ENCODE measurements at regions not wholly inside any gene's neighbourhood (a gene's known extent, or its start where the extent isn't known, plus 50 kb on each side); places are given as distances from the start of the nearest gene placed in this dataset.

DNA sequence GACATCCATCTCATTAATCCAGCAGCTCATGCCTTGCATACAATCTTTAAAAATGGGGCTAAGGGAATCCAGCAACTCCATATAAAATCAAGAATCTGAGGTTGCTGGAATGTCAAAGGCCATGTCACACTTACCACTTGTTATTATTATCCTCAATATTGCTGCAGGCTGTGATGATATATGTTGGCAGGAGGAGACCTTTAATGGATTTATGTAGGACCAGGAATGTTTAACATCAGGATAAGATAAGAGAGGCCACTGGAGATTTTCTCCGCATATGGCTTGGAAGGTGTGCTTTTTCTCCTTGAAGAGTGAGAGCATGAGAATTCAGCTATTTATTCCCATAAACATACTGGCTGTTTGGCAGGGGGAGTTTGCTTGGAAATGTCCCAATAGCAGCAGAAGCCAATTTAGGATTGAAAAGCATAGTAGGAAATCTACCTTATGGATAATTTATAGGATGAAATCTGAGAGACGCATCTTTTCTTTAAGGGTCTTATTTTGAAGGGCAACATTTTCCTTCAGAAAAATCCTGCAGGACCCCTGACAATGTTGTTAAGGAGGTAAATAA, 481.4 kb downstream of the AGTPBP1 start:
- Histone ChIP-seq H3K9me3 (no peaks in the 10 kb centered on the region), H3K4me3 (no peak overlapping the region), H3K27me3 (no peaks in the 10 kb centered on the region), H3K4me1 (peaks cover 0 to 3% (median 0%) of the 10 kb centered on the region in 4 donors), H3K36me3 (no peaks in the 10 kb centered on the region), H3K27ac (no peak overlapping the region)
- intact Hi-C loops (cut with DNase I; ENCODE audit: low total_unique reads), result loop anchor here (10.0 kb wide), 1 partner anchor 606 kb away; no protein-coding TSS in a partner anchor
- TF ChIP-seq, protein P1, sequence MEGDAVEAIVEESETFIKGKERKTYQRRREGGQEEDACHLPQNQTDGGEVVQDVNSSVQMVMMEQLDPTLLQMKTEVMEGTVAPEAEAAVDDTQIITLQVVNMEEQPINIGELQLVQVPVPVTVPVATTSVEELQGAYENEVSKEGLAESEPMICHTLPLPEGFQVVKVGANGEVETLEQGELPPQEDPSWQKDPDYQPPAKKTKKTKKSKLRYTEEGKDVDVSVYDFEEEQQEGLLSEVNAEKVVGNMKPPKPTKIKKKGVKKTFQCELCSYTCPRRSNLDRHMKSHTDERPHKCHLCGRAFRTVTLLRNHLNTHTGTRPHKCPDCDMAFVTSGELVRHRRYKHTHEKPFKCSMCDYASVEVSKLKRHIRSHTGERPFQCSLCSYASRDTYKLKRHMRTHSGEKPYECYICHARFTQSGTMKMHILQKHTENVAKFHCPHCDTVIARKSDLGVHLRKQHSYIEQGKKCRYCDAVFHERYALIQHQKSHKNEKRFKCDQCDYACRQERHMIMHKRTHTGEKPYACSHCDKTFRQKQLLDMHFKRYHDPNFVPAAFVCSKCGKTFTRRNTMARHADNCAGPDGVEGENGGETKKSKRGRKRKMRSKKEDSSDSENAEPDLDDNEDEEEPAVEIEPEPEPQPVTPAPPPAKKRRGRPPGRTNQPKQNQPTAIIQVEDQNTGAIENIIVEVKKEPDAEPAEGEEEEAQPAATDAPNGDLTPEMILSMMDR (IDR thresholded peaks at IDR 0.05), result no peak
- no peak for DNase-seq

DNA sequence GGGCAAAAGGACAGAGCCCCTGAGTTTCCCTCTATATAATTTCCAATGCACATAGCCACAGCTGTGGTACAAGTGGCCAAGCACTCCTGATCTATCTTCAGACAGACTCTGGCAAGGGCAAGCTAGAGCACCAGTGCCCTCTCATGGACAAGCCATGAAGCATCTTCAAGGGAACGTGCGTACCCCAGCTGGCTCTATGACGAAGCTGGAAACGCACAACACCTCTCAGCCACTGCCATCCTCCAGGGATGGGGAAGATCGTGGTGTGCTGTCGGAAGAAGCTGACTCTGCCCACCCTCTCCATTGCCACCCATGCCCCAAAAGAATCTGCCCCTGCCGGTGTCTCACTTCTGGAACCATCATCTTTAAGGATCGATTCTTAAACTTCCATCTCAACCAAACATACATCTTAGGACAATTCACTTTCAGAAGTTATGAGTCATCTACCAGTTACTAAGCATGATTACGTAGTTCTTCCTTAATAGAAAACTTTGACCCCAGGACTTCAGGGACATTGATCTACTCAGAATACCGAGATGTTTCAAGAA, 482.9 kb downstream of the AGTPBP1 start:
- Histone ChIP-seq H3K27me3 (no peaks in the 10 kb centered on the region), H3K27ac (no peak overlapping the region), H3K9me3 (no peaks in the 10 kb centered on the region), H3K36me3 (no peaks in the 10 kb centered on the region), H3K4me1 (peaks cover 0 to 3% (median 0%) of the 10 kb centered on the region in 4 donors), H3K4me3 (no peak overlapping the region)
- TF ChIP-seq, protein P1 (IDR thresholded peaks at IDR 0.05), result peak; percentile 76 to 78
- intact Hi-C loops (cut with DNase I; ENCODE audit: low total_unique reads), result loop anchor here (5.0 to 10.0 kb wide), 2 partner anchors 307 to 864 kb away; no protein-coding TSS in a partner anchor
- DNase-seq, result peak; percentile 45 to 78

DNA sequence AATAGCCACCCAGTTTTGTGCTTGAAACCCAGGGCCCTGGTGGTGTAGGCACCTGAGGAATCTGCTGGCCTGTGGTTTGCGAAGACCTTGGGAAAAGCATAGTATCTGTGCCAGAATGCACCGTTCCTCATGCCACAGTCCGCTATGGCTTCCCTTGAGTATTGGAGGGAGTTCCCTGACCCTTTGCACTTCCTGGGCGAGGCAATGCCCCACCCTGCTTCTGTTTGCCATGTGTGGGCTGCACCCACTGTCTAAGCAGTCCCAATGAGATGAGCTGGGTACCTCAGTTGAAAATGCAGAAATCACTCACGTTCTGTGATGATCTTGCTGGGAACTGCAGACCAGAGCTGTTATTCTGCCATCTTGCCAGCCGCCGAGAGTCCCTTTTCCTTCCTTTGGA, 483.5 kb downstream of the AGTPBP1 start:
- Histone ChIP-seq H3K4me1 (peaks cover 0 to 3% (median 0%) of the 10 kb centered on the region in 4 donors), H3K27me3 (no peaks in the 10 kb centered on the region), H3K36me3 (no peaks in the 10 kb centered on the region), H3K9me3 (no peaks in the 10 kb centered on the region), H3K4me3 (no peak overlapping the region), H3K27ac (no peak overlapping the region)
- DNase-seq, result no peak
- TF ChIP-seq, protein P1 (IDR thresholded peaks at IDR 0.05), result no peak
- intact Hi-C loops (cut with DNase I; ENCODE audit: low total_unique reads), result loop anchor here (5.0 to 10.0 kb wide), 2 partner anchors 306 to 863 kb away; no protein-coding TSS in a partner anchor

DNA sequence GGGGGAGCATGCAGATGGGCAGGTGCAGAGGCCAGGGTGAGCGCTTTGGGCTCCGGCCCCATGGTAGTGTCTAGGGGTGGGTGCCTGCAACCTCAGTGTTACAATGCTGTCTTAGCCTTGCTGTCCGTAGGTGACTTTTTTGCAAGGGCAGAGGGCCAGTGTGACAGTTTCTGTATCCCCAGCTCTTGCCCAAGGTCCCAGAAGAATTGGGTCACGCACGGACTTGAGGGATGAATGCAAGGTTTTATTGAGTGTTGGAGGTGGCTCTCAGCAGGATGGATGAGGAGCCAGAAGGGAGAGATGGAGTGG, 492.5 kb downstream of the AGTPBP1 start:
- DNase-seq, result no peak
- intact Hi-C loops (cut with DNase I; ENCODE audit: low total_unique reads), result no loop called here

DNA sequence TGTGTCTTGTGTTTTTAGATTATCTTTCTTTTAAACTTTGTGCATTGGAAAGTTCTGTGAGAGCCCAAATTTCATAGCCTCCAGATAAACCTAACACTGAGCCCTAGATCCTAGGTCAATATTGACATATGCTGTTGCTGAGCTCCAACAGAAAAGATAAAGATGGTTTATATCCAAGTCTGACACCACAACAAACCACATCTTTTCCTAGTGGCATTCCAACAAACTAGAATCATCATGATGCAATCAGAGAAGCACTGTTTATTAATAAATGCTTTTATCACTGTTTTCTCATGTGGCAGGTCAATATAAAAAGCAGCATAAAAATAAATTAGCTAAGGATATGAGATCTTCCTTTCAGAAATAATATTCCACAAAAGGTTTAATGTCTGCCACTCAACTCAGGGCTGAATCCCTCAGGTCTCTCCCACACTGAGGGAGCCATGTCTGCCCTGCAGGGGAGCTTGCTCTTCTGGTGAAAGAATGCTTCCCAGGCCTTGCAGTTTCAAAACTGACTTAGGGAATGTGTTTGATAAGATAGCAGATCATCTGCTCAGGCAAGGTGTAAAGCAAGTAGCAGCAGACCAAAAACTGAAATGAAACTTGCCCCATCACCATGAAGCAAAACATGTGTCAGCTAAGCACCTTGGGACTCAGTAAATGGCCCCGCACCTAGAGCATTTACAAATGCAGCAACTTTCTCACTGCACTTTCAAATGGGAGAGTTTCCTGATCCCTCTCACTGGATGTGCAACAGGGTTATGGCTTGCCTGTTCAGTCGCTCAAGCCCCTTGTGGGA, 493.0 kb downstream of the AGTPBP1 start:
- no peaks in the 10 kb centered on the region for H3K4me1 ChIP-seq
- TF ChIP-seq, protein P1 (IDR thresholded peaks at IDR 0.05), result no peak
- intact Hi-C loops (cut with DNase I; ENCODE audit: low total_unique reads), result no loop called here

More for the DNA sequence above, 492.5 kb downstream of the AGTPBP1 start:
- H3K4me1 ChIP-seq, result no peaks in the 10 kb centered on the region
- H3K27ac ChIP-seq, result no peak overlapping the region
- H3K27me3 ChIP-seq, result no peaks in the 10 kb centered on the region
- TF ChIP-seq, protein P1 (IDR thresholded peaks at IDR 0.05), result no peak
- no peaks in the 10 kb centered on the region for H3K9me3 ChIP-seq
- no peak overlapping the region for H3K4me3 ChIP-seq
- H3K36me3 ChIP-seq, result no peaks in the 10 kb centered on the region

More for the DNA sequence above, 493.0 kb downstream of the AGTPBP1 start:
- Histone ChIP-seq H3K27ac (no peak overlapping the region), H3K4me3 (no peak overlapping the region), H3K9me3 (no peaks in the 10 kb centered on the region), H3K36me3 (no peaks in the 10 kb centered on the region), H3K27me3 (no peaks in the 10 kb centered on the region)
- DNase-seq, result no peak
